WERI-Rb-1 (cell line): ENCODE measurements at regions not wholly inside any gene's neighbourhood (a gene's known extent, or its start where the extent isn't known, plus 50 kb on each side); places are given as distances from the start of the nearest gene placed in this dataset.

Source experiments
- DNase-seq: peaks from one replicate; pipeline ENCODE4 v3.0.0-alpha.2; 2020
- H3K27ac ChIP-seq: fragments of 250-450 bp; sonication (Bioruptor Pico); 2 replicates; pipeline ENCODE4 v1.5.1; 2020; ENCODE audit warnings: mild to moderate bottlenecking, moderate library complexity
- H3K27me3 ChIP-seq: fragments of 250-450 bp; sonication (Bioruptor Pico); 2 replicates; pipeline ENCODE4 v1.5.1; 2021; ENCODE audit warnings: mild to moderate bottlenecking, low read depth, moderate library complexity; ENCODE audit not compliant: insufficient read depth, severe bottlenecking
- H3K36me3 ChIP-seq: fragments of 250-450 bp; sonication (Bioruptor Pico); 2 replicates; pipeline ENCODE4 v1.5.1; 2020; ENCODE audit warnings: mild to moderate bottlenecking, moderate library complexity
- H3K4me3 ChIP-seq: 2 replicates; pipeline ENCODE4 v1.5.1; 2011; ENCODE audit warnings: low read depth, mild to moderate bottlenecking, control low read depth, low read length
- H3K9me3 ChIP-seq: fragments of 250-450 bp; sonication (Bioruptor Pico); 2 replicates; pipeline ENCODE4 v1.5.1; 2021; ENCODE audit warnings: mild to moderate bottlenecking, moderate library complexity; ENCODE audit not compliant: severe bottlenecking
- TF ChIP-seq, protein P1 (sequence below): IDR thresholded peaks from 2 replicates; pipeline ENCODE4 v1.5.1; 2011; ENCODE audit warnings: low read depth, mild to moderate bottlenecking, control low read depth, inconsistent platforms, low read length

DNA sequence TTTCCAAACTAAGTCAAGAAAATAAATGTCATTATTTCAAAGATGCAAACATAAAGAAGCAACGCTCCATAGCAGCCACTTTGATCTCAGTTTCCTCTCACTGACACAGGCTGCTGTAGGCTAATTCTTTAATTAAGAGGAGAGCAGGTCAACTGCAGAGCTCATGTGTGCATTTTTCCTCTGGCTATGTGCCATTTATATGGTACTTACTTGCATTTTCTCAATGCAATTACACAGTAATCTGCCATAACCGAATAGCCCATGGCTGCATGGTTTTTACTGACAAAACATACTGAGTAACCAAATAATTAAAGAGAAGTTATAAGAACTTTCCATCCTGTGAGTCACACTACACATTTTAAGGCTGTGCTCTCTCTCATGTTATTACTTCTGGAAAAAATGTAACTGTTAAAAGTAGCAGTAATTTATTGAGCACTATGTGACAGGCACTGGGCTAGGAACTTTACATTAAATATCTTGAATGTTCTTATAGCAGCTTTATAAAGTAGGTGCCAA lies 122.0 kb downstream of the ELAPOR2 start:
- H3K27me3 ChIP-seq = no peaks in the 10 kb centered on the region
- H3K27ac ChIP-seq = no peak overlapping the region
- H3K36me3 ChIP-seq = no peaks in the 10 kb centered on the region
- TF ChIP-seq, protein P1, sequence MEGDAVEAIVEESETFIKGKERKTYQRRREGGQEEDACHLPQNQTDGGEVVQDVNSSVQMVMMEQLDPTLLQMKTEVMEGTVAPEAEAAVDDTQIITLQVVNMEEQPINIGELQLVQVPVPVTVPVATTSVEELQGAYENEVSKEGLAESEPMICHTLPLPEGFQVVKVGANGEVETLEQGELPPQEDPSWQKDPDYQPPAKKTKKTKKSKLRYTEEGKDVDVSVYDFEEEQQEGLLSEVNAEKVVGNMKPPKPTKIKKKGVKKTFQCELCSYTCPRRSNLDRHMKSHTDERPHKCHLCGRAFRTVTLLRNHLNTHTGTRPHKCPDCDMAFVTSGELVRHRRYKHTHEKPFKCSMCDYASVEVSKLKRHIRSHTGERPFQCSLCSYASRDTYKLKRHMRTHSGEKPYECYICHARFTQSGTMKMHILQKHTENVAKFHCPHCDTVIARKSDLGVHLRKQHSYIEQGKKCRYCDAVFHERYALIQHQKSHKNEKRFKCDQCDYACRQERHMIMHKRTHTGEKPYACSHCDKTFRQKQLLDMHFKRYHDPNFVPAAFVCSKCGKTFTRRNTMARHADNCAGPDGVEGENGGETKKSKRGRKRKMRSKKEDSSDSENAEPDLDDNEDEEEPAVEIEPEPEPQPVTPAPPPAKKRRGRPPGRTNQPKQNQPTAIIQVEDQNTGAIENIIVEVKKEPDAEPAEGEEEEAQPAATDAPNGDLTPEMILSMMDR = no peak
- no peak overlapping the region for H3K4me3 ChIP-seq
- no peak for DNase-seq
- no peaks in the 10 kb centered on the region for H3K9me3 ChIP-seq

DNA sequence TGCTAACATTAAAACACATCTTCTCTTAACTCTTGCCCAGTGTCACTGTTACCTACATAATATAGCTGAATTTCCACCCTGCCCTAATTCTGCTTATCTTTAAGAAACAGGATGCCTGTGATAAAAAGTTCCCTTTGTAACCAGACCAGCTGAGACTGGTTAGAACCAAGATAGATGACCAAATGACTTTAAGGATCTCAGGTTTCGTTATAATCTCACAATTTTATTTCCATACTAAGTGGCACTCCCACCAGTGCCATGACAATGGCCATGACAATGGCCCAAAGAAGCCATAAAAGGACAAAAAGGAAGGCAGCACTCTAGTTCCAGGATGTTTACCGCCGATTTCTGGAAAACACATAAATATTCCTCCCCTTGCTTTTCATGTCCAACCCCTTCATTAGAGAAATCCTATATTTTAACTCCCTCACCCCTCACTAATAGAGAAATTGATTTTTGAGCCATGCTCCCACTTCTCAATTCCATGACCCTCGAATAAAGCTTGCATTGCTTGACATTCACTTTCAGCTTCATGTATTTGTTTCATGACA lies 126.1 kb downstream of the ELAPOR2 start:
- no peaks in the 10 kb centered on the region for H3K36me3 ChIP-seq
- no peak overlapping the region for H3K27ac ChIP-seq
- DNase-seq = no peak
- H3K9me3 ChIP-seq = no peaks in the 10 kb centered on the region
- no peaks in the 10 kb centered on the region for H3K27me3 ChIP-seq
- TF ChIP-seq, protein P1 = no peak
- H3K4me3 ChIP-seq = no peak overlapping the region

DNA sequence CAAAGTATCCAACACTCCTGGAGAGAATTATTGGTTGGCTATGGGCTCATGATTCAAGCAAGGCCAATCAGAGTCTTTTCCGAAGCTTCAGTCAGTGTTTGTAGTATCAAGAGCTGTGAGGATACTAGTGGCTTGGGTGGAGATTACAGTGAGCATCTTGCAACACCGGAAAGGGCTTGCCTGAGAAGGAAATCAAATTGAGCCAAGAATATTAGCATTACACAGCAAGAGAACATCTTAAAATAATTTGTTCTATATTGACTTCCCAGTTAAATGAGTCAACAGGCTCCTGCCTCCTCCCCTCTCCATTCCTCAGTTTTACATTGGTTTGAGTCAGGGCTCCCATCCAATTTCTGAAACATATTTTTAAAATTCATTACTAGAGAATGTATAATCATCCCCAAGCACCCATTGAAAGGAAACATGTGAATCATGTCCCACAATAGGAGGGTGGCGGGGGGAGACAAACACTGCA lies 127.4 kb downstream of the ELAPOR2 start:
- H3K36me3 ChIP-seq = no peaks in the 10 kb centered on the region
- H3K27me3 ChIP-seq = no peaks in the 10 kb centered on the region
- H3K27ac ChIP-seq = no peak overlapping the region
- no peaks in the 10 kb centered on the region for H3K9me3 ChIP-seq
- H3K4me3 ChIP-seq = no peak overlapping the region
- TF ChIP-seq, protein P1 = no peak
- DNase-seq = no peak

DNA sequence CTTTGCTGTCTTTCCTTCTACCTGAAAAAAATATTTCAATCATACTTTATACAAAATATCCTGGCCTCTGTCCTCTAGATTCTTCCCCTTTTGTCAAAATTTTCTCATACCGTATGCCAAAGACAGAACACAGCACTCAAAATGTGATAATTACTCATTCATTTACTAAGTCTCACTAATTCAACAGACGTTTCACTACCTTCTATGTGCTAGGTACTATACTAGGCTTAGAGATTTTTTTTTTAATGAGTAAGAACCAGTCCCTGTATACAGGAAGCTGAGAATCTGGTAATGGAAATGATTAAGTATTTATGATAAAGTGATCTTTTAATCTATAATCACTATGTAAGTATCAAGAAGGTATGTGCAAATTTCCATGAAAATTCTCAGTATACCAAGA lies 128.0 kb downstream of the ELAPOR2 start:
- no peak overlapping the region for H3K27ac ChIP-seq
- DNase-seq = no peak
- H3K4me3 ChIP-seq = no peak overlapping the region
- TF ChIP-seq, protein P1 = no peak
- H3K9me3 ChIP-seq = no peaks in the 10 kb centered on the region
- no peaks in the 10 kb centered on the region for H3K36me3 ChIP-seq
- H3K27me3 ChIP-seq = no peaks in the 10 kb centered on the region

DNA sequence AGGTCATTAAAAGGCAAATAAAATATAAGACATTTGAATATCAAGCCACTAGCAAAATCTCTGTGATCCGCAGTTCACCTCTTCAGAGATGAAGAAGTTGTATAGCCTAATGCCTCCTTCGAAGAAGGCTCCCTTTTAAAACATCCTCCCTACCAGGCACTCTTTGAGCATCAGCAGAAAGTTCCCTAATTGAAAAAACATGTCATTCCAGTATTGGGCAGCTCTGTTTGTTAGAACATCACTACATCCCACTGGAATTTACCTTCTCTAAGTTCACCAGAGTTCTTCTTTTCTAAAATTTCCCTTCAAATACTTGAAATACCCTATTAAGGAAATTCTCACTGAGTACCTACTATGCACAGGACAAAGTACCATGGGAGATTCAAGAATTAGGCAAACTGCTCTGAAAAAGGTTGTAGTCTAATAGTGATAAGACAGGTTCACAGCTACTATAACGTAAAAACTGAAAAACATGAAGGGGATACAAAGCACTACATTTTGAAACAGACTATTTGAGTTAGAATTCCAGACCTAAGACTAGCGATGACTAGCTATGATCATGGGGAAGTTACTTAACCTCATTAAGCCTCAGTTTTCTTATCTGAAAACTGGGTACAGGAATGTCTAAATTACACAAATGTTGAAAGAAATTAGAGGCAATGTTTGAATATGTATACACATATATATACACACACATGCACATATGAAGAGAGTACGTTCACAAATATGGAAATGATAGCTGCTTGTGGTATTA lies 128.7 kb downstream of the ELAPOR2 start:
- Histone ChIP-seq H3K36me3 (no peaks in the 10 kb centered on the region), H3K27me3 (no peaks in the 10 kb centered on the region), H3K9me3 (no peaks in the 10 kb centered on the region), H3K4me3 (no peak overlapping the region), H3K27ac (no peak overlapping the region)
- TF ChIP-seq, protein P1 = no peak
- DNase-seq = no peak
